ENCODE measurements at regions not wholly inside any gene's neighbourhood (a gene's known extent, or its start where the extent isn't known, plus 50 kb on each side); places are given as distances from the start of the nearest gene placed in this dataset.
"Not testable (repeated sequence)": the region's sequence is repeated elsewhere in the genome, so short reads cannot be mapped to it uniquely, and the experiment has no call there.

DNA sequence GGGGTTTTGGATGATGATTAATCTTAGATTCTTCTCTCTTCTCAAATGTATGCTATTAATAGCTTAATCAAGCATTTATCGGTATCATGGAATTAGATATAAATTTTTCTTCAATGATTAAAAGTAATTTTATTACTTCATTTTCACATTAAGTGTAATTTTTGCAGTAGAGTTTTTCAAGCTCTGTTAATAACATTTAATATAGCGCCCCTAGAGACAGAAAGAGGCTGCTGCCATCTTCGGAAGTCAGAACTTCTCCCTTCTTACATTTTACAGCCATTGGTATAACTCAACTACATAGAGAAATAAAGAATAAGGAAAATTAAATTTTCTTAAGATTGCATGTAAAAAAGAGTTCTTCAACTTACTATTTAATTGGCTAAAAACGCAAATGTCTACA is 540.3 kb downstream of the GABRG2 start:
- WGBS (ENCODE audit: missing lambda C conversion rate) = 16% methylated on average over 4 of the region's 4 CpGs
- ChIA-PET CTCF (no interaction called here), POLR2A (no interaction called here)
- no peak for TF ChIP-seq E2F6 (IDR thresholded peaks at IDR 0.05; ENCODE audit: borderline replicate concordance, low read depth)
- TF ChIP-seq PBX3 (IDR thresholded peaks at IDR 0.05) = no peak
- TF ChIP-seq EHMT2 (IDR thresholded peaks at IDR 0.05; ENCODE audit: low read depth) = no peak
- TF ChIP-seq GATA3 (IDR thresholded peaks at IDR 0.05; ENCODE audit: borderline replicate concordance) = no peak
- TF ChIP-seq KDM1A (IDR thresholded peaks at IDR 0.05; ENCODE audit: low read depth) = no peak
- no peak for TF ChIP-seq FOXS1 (CRISPR knock-in tag; IDR thresholded peaks at IDR 0.05)
- TF ChIP-seq HOXA7 (CRISPR knock-in tag; IDR thresholded peaks at IDR 0.05) = no peak
- TF ChIP-seq RAD21 (conservative IDR thresholded peaks at IDR 0.05 in 1 of 2, IDR thresholded peaks at IDR 0.05 in 1 of 2) = no peak
- TF ChIP-seq SREBF2 (IDR thresholded peaks at IDR 0.05) = no peak
- TF ChIP-seq NR3C1 (IDR thresholded peaks at IDR 0.05) = no peak
- no peak for TF ChIP-seq ZSCAN20 (CRISPR knock-in tag; IDR thresholded peaks at IDR 0.05)
- no peak for TF ChIP-seq CHD4 (IDR thresholded peaks at IDR 0.05; ENCODE audit: borderline replicate concordance)
- TF ChIP-seq, protein P1, sequence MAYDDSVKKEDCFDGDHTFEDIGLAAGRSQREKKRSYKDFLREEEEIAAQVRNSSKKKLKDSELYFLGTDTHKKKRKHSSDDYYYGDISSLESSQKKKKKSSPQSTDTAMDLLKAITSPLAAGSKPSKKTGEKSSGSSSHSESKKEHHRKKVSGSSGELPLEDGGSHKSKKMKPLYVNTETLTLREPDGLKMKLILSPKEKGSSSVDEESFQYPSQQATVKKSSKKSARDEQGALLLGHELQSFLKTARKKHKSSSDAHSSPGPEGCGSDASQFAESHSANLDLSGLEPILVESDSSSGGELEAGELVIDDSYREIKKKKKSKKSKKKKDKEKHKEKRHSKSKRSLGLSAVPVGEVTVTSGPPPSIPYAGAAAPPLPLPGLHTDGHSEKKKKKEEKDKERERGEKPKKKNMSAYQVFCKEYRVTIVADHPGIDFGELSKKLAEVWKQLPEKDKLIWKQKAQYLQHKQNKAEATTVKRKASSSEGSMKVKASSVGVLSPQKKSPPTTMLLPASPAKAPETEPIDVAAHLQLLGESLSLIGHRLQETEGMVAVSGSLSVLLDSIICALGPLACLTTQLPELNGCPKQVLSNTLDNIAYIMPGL (CRISPR knock-in tag; IDR thresholded peaks at IDR 0.05; ENCODE audit: borderline replicate concordance) = no peak
- TF ChIP-seq NPAS2 (CRISPR knock-in tag; IDR thresholded peaks at IDR 0.05; ENCODE audit: borderline replicate concordance) = no peak
- H3K4me3 ChIP-seq = no peak overlapping the region
- no peaks in the 10 kb centered on the region for H3K9me3 ChIP-seq
- ATAC-seq (no peak), DNase-seq (ENCODE audit: low read depth in 1 of 2, low spot score in 1 of 2) (no peak), FAIRE-seq (no peak)
- H3K4me2 ChIP-seq = no peak overlapping the region
- no peaks in the 10 kb centered on the region for H3K4me1 ChIP-seq
- no peak overlapping the region for H3K27ac ChIP-seq

DNA sequence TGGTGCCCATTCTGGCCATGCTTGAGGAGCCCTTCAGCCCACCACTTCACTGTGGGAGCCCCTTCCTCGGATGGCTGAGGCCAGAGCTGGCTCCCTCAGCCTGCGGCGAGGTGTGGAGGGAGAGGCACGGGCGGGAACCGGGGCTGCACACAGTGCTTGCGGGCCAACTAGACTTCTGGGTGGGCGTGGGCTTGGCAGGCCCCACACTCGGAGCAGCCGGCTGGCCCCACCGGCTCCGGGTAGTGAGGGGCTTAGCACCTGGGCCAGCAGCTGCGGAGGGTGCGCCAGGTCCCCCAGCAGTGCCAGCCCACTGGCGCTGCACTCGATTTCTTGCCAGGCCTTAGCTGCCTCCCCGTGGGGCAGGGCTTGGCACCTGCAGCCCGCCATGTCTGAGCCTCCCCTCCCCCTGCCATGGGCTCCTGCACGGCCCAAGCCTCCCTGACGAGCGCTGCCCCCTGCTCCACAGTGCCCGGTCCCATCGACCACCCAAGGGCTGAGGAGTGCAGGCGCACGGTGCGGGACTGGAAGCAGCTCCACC is 554.2 kb downstream of the GABRG2 start:
- H3K4me2 ChIP-seq; H3K4me1 ChIP-seq; FAIRE-seq; H3K27ac ChIP-seq; H3K4me3 ChIP-seq; DNase-seq (ENCODE audit: low read depth in 1 of 2, low spot score in 1 of 2); H3K9me3 ChIP-seq; ATAC-seq; POLR2A ChIA-PET: not testable (repeated sequence)
- CTCF ChIA-PET = interaction anchor here (0.6 kb wide), 1 partner anchor 726 kb away, joined by 3 read pairs; no protein-coding TSS in a partner anchor
- WGBS (ENCODE audit: missing lambda C conversion rate) = 51% methylated on average over 7 of the region's 26 CpGs

DNA sequence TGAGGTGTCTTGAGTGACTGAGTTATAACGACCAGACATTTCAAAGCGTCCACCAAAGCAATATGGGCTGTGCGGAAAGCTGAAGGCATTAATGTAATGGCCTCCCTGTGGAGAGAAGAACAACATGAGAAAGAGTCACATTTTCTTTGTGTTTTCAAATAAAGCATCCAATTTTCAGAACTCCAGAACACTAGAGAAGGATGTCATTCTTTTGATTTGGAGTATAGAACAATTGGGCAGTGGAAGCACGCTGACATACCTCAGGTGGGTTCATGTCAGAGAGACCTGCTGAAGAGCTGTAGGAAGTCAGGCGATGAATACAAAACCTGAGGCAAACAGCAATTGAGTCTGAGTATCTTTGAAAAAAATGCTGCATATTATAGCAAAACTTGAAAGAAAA is 556.5 kb downstream of the GABRG2 start:
- H3K4me1 ChIP-seq = no peaks in the 10 kb centered on the region
- ATAC-seq (no peak), DNase-seq (ENCODE audit: low read depth in 1 of 2, low spot score in 1 of 2) (no peak), FAIRE-seq (no peak)
- TF ChIP-seq ESRRA (IDR thresholded peaks at IDR 0.05; ENCODE audit: borderline replicate concordance, low read length) (no peak), CBX2 (IDR thresholded peaks at IDR 0.05; ENCODE audit: borderline replicate concordance, low read depth) (no peak), TP53 (CRISPR knock-in tag; IDR thresholded peaks at IDR 0.05) (no peak), ZFP36 (IDR thresholded peaks at IDR 0.05; ENCODE audit: borderline replicate concordance, partially characterized antibody) (no peak), POLR2A (IDR thresholded peaks at IDR 0.05; ENCODE audit: low read length) (no peak), GATA3 (IDR thresholded peaks at IDR 0.05; ENCODE audit: borderline replicate concordance) (no peak), FOXS1 (CRISPR knock-in tag; IDR thresholded peaks at IDR 0.05) (no peak), CHD4 (IDR thresholded peaks at IDR 0.05; ENCODE audit: borderline replicate concordance) (no peak), RNF2 (IDR thresholded peaks at IDR 0.05; ENCODE audit: borderline replicate concordance, low read depth) (no peak), BHLHE40 (IDR thresholded peaks at IDR 0.05; ENCODE audit: low read depth, low read length) (no peak), NPAS2 (CRISPR knock-in tag; IDR thresholded peaks at IDR 0.05; ENCODE audit: borderline replicate concordance) (no peak)
- TF ChIP-seq, protein P2, sequence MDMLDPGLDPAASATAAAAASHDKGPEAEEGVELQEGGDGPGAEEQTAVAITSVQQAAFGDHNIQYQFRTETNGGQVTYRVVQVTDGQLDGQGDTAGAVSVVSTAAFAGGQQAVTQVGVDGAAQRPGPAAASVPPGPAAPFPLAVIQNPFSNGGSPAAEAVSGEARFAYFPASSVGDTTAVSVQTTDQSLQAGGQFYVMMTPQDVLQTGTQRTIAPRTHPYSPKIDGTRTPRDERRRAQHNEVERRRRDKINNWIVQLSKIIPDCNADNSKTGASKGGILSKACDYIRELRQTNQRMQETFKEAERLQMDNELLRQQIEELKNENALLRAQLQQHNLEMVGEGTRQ (IDR thresholded peaks at IDR 0.05) = no peak
- TF ChIP-seq, protein P3, sequence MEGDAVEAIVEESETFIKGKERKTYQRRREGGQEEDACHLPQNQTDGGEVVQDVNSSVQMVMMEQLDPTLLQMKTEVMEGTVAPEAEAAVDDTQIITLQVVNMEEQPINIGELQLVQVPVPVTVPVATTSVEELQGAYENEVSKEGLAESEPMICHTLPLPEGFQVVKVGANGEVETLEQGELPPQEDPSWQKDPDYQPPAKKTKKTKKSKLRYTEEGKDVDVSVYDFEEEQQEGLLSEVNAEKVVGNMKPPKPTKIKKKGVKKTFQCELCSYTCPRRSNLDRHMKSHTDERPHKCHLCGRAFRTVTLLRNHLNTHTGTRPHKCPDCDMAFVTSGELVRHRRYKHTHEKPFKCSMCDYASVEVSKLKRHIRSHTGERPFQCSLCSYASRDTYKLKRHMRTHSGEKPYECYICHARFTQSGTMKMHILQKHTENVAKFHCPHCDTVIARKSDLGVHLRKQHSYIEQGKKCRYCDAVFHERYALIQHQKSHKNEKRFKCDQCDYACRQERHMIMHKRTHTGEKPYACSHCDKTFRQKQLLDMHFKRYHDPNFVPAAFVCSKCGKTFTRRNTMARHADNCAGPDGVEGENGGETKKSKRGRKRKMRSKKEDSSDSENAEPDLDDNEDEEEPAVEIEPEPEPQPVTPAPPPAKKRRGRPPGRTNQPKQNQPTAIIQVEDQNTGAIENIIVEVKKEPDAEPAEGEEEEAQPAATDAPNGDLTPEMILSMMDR (IDR thresholded peaks at IDR 0.05) = no peak
- no peak overlapping the region for H3K27ac ChIP-seq
- H3K4me3 ChIP-seq = no peak overlapping the region
- peaks cover 4% of the 10 kb centered on the region; the same call in 1 of the 3 replicates for H3K9me3 ChIP-seq
- POLR2A ChIA-PET = no interaction called here
- CTCF ChIA-PET = no interaction called here
- H3K4me2 ChIP-seq = no peak overlapping the region
- 23% methylated on average over 5 of the region's 5 CpGs for WGBS (ENCODE audit: missing lambda C conversion rate)
